ENCODE measurements at regions not wholly inside any gene's neighbourhood (a gene's known extent, or its start where the extent isn't known, plus 50 kb on each side); places are given as distances from the start of the nearest gene placed in this dataset.
"Not testable (repeated sequence)": the region's sequence is repeated elsewhere in the genome, so short reads cannot be mapped to it uniquely, and the experiment has no call there.

DNA sequence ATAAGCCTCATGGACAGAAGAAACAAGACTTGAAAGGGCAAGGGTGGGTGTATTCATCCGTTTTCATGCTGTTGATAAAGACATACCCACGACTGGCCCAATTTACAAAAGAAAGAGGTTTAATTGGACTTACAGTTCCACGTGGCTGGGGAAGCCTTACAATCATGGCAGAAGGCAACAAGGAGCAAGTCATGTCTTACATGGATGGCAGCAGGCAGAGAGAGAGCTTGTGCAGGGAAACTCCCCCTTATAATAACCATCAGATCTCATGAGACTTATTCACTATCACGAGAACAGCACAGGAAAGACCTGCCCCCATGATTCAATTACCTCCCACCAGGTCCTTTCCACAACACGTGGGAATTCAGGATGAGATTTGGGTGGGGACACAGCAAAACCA lies 78.2 kb upstream of the PDZD8 start:
- intact Hi-C loops (cut with micrococcal nuclease); H3K36me3 Mint-ChIP-seq (ENCODE audit: low read depth); H3K27ac Mint-ChIP-seq; H3K9me3 Mint-ChIP-seq; H3K4me1 Mint-ChIP-seq (ENCODE audit: low read depth); H3K27me3 Mint-ChIP-seq (ENCODE audit: low read depth); DNase-seq (ENCODE audit: low spot score); H3K4me3 Mint-ChIP-seq (ENCODE audit: low read depth): not testable (repeated sequence)

DNA sequence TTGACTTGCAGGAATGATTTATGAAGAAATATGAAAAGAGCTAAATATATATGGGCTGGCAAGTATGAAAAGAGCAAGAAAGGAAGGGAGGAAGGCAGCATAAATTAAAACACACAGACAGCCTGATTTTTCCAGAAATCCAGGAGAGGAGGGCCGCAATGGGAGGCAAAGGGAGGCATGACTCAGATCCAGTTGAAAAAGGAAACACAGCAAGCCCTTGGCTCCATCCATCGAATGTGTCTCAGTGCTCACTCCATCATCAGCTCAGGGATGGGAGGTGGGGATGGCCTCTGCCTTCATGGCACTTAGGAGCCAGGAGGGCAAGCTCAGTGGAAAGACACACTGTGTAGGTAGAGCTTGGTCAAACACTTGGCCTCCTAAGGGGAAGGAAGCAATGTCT lies 75.7 kb upstream of the PDZD8 start:
- H3K27ac Mint-ChIP-seq: no peak overlapping the region
- H3K4me1 Mint-ChIP-seq (ENCODE audit: low read depth): no peaks in the 10 kb centered on the region
- peaks cover 14% of the 10 kb centered on the region for H3K9me3 Mint-ChIP-seq

DNA sequence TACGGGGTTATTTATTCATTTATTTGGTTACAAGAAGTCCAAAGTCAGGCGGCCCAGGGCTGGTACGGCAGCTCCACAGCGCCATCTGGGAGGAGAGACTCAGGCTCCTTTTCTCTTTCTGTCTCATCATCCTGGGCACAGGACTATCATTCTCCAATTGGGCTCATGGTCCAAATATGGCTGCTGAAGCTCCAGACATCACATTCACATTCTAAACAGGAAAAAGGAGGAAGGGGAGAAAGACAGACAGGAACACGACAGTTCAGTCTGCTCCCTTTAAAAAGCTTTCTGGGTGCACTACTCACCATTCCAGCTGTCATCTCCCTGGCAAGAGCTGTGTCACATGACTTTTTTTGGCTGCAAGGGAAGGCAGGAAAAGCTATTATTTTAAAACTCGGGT lies 74.4 kb upstream of the PDZD8 start:
- peaks cover 25% of the 10 kb centered on the region for H3K9me3 Mint-ChIP-seq
- H3K27ac Mint-ChIP-seq: no peak overlapping the region

More for the DNA sequence above, 75.7 kb upstream of the PDZD8 start:
- Mint-ChIP-seq H3K36me3 (ENCODE audit: low read depth) (no peaks in the 10 kb centered on the region), H3K4me3 (ENCODE audit: low read depth) (no peak overlapping the region), H3K27me3 (ENCODE audit: low read depth) (no peaks in the 10 kb centered on the region)
- intact Hi-C loops (cut with micrococcal nuclease): no loop called here
- no peak for DNase-seq (ENCODE audit: low spot score)

DNA sequence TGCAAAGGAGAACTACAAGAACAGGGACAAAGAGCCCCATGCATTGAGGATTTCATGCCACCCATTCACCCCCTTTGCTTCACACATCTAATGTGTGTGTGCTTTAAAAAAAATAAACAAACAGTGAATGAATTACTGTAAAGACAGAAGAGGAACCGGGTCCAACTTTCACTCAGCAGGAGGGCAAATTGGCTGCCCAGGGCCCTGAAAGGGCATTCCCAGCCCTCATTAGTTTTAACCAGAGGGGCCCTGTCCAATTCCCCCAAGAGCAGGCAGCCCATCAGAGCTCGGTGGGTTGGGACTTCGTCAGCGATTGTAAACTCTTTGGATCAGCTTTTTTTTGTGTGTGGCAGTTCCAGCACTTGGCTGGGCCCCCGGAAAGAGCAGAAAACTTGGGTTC lies 73.6 kb upstream of the PDZD8 start:
- Mint-ChIP-seq H3K27ac (no peak overlapping the region), H3K4me3 (ENCODE audit: low read depth) (no peak overlapping the region), H3K27me3 (ENCODE audit: low read depth) (no peaks in the 10 kb centered on the region), H3K4me1 (ENCODE audit: low read depth) (no peaks in the 10 kb centered on the region), H3K36me3 (ENCODE audit: low read depth) (no peaks in the 10 kb centered on the region), H3K9me3 (peaks cover 28% of the 10 kb centered on the region)
- intact Hi-C loops (cut with micrococcal nuclease): no loop called here
- no peak for DNase-seq (ENCODE audit: low spot score)

More for the DNA sequence above, 74.4 kb upstream of the PDZD8 start:
- H3K36me3 Mint-ChIP-seq (ENCODE audit: low read depth): no peaks in the 10 kb centered on the region
- H3K27me3 Mint-ChIP-seq (ENCODE audit: low read depth): no peaks in the 10 kb centered on the region
- H3K4me1 Mint-ChIP-seq (ENCODE audit: low read depth): no peaks in the 10 kb centered on the region
- H3K4me3 Mint-ChIP-seq (ENCODE audit: low read depth): no peak overlapping the region
- DNase-seq (ENCODE audit: low spot score): no peak
- intact Hi-C loops (cut with micrococcal nuclease): no loop called here

DNA sequence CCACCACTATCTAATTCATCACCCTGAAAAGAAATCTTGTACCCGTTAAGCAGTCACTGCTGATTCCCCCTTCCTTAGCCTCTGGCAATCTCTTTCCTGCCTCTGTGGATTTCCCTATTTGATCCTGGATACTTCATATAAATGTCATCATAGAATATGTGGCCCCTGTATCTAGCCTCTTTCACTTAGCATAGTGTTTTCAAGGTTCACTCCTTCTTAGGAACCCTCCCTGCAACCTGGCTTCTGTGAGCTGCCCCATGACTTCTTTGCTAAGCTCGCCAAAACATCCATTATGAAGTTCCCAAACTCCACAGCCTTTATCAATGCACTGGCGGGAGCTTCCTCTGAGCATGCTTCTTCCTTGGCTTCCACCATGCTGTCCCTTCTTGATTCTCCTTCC lies 70.8 kb upstream of the PDZD8 start:
- peaks cover 30% of the 10 kb centered on the region for H3K9me3 Mint-ChIP-seq
- no peak overlapping the region for H3K27ac Mint-ChIP-seq
- no peaks in the 10 kb centered on the region for H3K4me1 Mint-ChIP-seq (ENCODE audit: low read depth)
- H3K36me3 Mint-ChIP-seq (ENCODE audit: low read depth): no peaks in the 10 kb centered on the region
- H3K4me3 Mint-ChIP-seq (ENCODE audit: low read depth): no peak overlapping the region
- DNase-seq (ENCODE audit: low spot score): no peak
- intact Hi-C loops (cut with micrococcal nuclease): no loop called here
- H3K27me3 Mint-ChIP-seq (ENCODE audit: low read depth): no peaks in the 10 kb centered on the region

DNA sequence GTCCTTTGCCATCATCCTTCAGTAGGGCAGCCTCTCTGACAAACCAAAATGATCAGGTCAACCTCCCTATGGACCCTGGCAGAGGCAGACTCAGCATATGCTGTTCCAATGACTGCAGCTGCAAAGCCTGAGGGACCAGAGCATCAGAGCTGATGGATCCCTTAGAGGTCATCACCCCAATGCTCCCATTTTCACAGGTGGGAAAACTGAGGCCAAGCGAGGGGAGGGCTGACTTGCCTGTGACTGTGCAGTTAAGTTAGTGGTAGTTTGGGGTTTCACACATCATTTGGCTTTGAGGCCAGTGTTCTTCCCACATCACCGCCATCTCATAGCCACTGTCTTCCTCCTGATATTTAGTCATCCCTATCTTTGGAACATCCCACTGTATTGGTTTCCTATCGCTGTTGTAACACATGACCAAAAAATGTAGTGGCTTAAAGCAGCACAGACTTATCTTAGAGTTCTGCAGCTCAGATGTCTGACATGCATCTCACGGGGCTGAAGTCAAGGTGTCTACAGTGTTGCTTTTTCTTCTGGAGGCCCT lies 69.3 kb upstream of the PDZD8 start:
- peaks cover 30% of the 10 kb centered on the region for H3K9me3 Mint-ChIP-seq
- H3K4me3 Mint-ChIP-seq (ENCODE audit: low read depth): no peak overlapping the region
- no peaks in the 10 kb centered on the region for H3K36me3 Mint-ChIP-seq (ENCODE audit: low read depth)
- DNase-seq (ENCODE audit: low spot score): no peak
- H3K27me3 Mint-ChIP-seq (ENCODE audit: low read depth): no peaks in the 10 kb centered on the region
- no peak overlapping the region for H3K27ac Mint-ChIP-seq
- H3K4me1 Mint-ChIP-seq (ENCODE audit: low read depth): no peaks in the 10 kb centered on the region
- intact Hi-C loops (cut with micrococcal nuclease): no loop called here

DNA sequence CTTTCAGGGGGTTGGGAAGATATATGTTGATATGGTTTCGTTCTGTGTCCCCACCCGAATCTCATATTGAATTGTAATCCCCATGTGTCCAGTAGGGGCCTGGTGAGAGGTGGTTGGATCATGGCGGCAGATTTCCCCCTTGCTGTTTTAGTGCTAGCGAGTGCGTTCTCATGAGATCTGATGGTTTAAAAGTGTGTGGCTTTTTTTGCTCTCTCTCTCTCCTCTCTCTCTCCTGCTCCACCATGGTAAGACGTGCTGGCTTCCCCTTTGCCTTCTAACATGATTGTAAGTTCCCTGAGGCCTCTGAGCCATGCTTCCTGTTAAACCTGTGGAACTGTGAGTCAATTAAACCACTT lies 68.4 kb upstream of the PDZD8 start:
- H3K27me3 Mint-ChIP-seq (ENCODE audit: low read depth): no peaks in the 10 kb centered on the region
- DNase-seq (ENCODE audit: low spot score): no peak
- H3K4me3 Mint-ChIP-seq (ENCODE audit: low read depth): no peak overlapping the region
- H3K27ac Mint-ChIP-seq: no peak overlapping the region
- peaks cover 30% of the 10 kb centered on the region for H3K9me3 Mint-ChIP-seq
- H3K36me3 Mint-ChIP-seq (ENCODE audit: low read depth): no peaks in the 10 kb centered on the region
- no peaks in the 10 kb centered on the region for H3K4me1 Mint-ChIP-seq (ENCODE audit: low read depth)
- intact Hi-C loops (cut with micrococcal nuclease): no loop called here

DNA sequence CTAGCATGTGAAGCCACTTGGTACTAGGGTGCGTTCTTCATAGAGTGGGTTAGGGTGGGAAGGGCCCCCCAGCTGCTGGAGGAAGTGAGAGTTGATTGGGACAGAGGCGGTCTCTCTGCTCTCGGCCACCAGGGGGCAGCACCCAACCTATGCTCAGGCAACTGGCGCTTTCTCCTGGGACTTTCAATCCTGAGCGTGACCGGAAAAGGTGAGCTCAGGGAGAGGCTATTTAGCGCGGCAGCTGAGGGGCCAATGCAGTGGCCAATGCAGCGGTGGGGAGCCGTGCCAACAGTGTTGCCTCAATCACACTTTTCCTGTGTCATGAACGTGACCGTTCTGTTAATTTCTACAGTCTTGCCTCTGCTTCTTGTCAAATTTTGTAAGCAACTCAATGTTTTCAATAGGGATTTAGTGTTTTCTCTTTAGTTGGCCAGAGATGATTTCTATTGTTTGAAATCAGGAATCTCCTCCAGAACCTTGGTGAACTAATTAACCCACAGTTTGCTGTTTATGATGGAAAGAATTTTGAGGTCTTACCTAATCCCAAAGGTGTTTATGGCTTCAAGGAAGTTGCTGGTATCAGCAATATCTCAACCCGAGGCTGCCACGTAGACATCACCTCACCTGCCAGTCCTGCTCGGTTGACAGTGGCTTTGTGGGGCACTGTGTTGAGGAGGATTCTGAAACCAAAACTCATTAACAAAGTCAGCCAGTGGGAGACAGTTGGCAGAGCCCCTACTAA lies 67.9 kb upstream of the PDZD8 start:
- H3K9me3 Mint-ChIP-seq: peaks cover 30% of the 10 kb centered on the region
- H3K36me3 Mint-ChIP-seq (ENCODE audit: low read depth): no peaks in the 10 kb centered on the region
- intact Hi-C loops (cut with micrococcal nuclease): no loop called here
- H3K4me3 Mint-ChIP-seq (ENCODE audit: low read depth): no peak overlapping the region
- H3K4me1 Mint-ChIP-seq (ENCODE audit: low read depth): no peaks in the 10 kb centered on the region
- H3K27me3 Mint-ChIP-seq (ENCODE audit: low read depth): no peaks in the 10 kb centered on the region
- H3K27ac Mint-ChIP-seq: no peak overlapping the region
- DNase-seq (ENCODE audit: low spot score): peak; percentile 12

DNA sequence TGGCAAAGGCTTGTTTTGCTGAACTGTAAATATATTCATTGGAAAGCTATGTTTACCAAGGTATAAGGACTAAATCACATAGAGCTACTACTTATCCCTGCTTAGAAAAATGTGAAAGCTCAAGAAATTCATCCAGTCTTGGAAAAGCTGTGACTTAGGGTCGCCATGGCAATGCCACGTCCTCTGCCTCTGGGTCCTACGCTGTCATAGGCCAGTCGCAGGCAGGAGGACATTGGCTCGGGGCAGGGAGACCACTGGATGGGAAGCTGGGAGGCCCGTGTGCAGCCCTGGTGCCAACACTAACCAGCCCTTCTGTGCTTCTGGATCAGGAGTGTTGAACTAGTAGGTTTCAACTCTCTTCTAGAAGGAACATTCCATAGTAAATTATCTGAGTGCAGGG lies 67.3 kb upstream of the PDZD8 start:
- Mint-ChIP-seq H3K4me3 (ENCODE audit: low read depth) (no peak overlapping the region), H3K36me3 (ENCODE audit: low read depth) (no peaks in the 10 kb centered on the region)
- intact Hi-C loops (cut with micrococcal nuclease): no loop called here

DNA sequence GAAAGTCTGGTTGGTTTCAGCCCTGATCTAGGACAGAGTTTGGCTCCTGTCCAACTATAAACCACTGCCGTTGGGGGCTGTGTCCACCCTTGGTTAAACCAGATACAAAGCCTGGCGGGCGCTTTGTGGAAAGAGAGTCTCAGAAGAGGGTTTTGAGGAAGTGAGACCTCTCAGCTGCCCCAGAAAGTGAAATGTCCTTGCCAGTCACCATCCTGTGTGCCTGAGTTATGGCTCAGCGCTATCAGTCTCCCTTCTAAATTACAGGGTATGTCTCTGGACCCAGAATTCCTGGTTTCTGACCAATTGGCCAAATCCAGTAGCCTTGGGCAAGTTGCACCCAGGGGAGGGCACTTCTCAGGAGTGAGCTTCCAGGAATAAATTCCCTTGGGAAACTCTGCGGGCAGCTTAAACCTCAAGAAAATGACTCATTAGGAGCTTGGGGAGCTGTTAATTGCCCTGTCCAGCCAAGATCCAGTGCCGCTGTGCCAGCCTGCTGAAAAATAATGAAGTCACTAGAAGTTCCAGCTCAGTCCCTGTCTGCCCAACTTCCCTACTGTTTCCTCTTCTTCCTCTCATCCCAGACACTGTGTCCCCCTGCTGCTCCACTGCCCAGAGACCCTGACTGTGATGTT lies 66.7 kb upstream of the PDZD8 start:
- no peak for DNase-seq (ENCODE audit: low spot score)
- no peaks in the 10 kb centered on the region for H3K4me1 Mint-ChIP-seq (ENCODE audit: low read depth)
- no peak overlapping the region for H3K27ac Mint-ChIP-seq
- H3K36me3 Mint-ChIP-seq (ENCODE audit: low read depth): no peaks in the 10 kb centered on the region
- H3K9me3 Mint-ChIP-seq: peaks cover 24% of the 10 kb centered on the region
- H3K4me3 Mint-ChIP-seq (ENCODE audit: low read depth): no peak overlapping the region
- intact Hi-C loops (cut with micrococcal nuclease): no loop called here
- no peaks in the 10 kb centered on the region for H3K27me3 Mint-ChIP-seq (ENCODE audit: low read depth)

More for the DNA sequence above, 67.3 kb upstream of the PDZD8 start:
- no peaks in the 10 kb centered on the region for H3K4me1 Mint-ChIP-seq (ENCODE audit: low read depth)
- H3K27ac Mint-ChIP-seq: no peak overlapping the region
- H3K27me3 Mint-ChIP-seq (ENCODE audit: low read depth): no peaks in the 10 kb centered on the region
- H3K9me3 Mint-ChIP-seq: peaks cover 30% of the 10 kb centered on the region
- DNase-seq (ENCODE audit: low spot score): no peak

DNA sequence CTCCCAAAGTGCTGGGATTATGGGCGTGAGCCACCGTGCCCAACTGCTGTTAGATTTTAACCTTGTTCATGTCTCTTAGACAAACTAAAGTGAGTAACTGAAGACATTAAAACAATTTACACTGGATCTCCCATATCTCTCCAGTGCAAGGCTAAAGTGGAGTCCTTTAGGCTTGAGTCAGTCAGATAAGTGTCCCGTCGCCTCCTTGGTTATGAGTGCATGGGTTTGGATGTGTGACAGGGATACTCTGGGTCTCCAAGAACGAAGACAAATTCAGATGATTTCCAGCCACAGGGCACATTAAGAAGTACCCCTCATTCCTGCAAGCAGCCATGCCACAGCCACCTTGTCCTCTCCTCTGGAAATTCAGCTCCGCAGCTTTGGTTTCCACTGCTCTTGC lies 66.1 kb upstream of the PDZD8 start:
- H3K36me3 Mint-ChIP-seq (ENCODE audit: low read depth): no peaks in the 10 kb centered on the region
- H3K4me3 Mint-ChIP-seq (ENCODE audit: low read depth): no peak overlapping the region
- intact Hi-C loops (cut with micrococcal nuclease): no loop called here
- no peak overlapping the region for H3K27ac Mint-ChIP-seq
- no peaks in the 10 kb centered on the region for H3K27me3 Mint-ChIP-seq (ENCODE audit: low read depth)
- H3K9me3 Mint-ChIP-seq: peaks cover 21% of the 10 kb centered on the region
- no peak for DNase-seq (ENCODE audit: low spot score)
- H3K4me1 Mint-ChIP-seq (ENCODE audit: low read depth): no peaks in the 10 kb centered on the region

DNA sequence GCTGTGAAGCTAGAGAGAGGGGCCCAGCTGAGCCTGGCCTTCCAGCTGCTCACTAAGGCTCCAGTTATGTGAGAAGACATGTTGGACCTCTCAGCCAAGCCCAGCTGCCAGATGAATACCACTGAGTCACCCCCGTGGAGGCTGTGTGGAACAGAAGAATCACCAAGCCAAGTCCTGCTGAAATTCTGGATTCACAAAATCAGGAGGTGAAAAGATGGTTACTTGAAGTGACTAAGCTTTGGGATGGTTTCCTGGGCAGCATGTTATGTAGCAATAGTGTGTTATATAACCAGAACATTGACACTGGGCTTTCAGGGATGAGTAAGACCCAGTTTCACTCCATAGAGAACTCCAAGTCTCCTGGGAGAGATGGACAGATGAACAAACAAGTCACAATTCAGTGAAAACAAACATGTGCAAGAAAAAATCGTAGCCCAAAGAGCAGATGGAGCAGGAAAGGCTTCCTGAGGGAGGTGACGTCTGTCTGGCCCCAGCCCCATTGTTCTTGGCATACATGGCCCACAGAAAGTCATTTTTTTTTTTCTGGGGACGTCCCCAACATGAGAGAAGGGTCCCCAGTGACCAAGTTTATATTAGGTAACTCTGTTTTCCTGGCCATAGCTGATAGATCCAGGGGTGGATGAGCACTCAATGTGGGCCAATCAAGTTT lies 64.1 kb upstream of the PDZD8 start:
- Mint-ChIP-seq H3K36me3 (ENCODE audit: low read depth) (no peaks in the 10 kb centered on the region), H3K4me1 (ENCODE audit: low read depth) (no peaks in the 10 kb centered on the region), H3K4me3 (ENCODE audit: low read depth) (no peak overlapping the region), H3K27ac (no peak overlapping the region), H3K9me3 (peaks cover 3% of the 10 kb centered on the region), H3K27me3 (ENCODE audit: low read depth) (no peaks in the 10 kb centered on the region)
- intact Hi-C loops (cut with micrococcal nuclease): no loop called here
- DNase-seq (ENCODE audit: low spot score): no peak

DNA sequence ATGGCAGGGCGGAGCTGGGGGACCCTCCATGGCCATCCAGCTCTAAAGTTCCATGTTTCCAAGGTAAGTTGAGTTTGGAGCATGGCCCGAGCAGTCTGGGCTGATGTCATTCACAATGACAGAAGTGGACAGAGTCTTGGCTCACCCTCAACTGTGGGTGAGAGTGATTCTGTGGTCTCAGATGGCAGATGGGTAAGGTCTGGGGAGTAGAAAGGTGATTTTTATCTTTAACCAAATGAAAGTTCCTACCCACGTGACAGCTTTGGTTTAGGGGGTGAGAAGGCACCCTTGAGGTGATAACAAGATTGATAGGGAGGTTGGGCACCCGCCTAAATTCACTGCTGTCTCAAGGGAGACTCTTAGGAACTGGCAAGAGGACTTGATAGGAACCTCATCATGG lies 57.6 kb upstream of the PDZD8 start:
- H3K27ac Mint-ChIP-seq: no peak overlapping the region
- intact Hi-C loops (cut with micrococcal nuclease): no loop called here
- H3K9me3 Mint-ChIP-seq: no peaks in the 10 kb centered on the region
- DNase-seq (ENCODE audit: low spot score): no peak
- H3K4me1 Mint-ChIP-seq (ENCODE audit: low read depth): no peaks in the 10 kb centered on the region
- H3K36me3 Mint-ChIP-seq (ENCODE audit: low read depth): no peaks in the 10 kb centered on the region
- peaks cover 2% of the 10 kb centered on the region for H3K27me3 Mint-ChIP-seq (ENCODE audit: low read depth)
- no peak overlapping the region for H3K4me3 Mint-ChIP-seq (ENCODE audit: low read depth)

Data from activated T-helper 2 cell treated with anti-CD3 and anti-CD28 coated beads, Interferon-gamma antibody, Interleukin-2, Interleukin-4, amounts not matched to agents 10 μg/mL and 5 μg/mL and 100 μg/mL, durations not matched to agents 14 hours and 24 hours and 36 hours (primary cell).